HAP-1 (cell line): ENCODE measurements at regions not wholly inside any gene's neighbourhood (a gene's known extent, or its start where the extent isn't known, plus 50 kb on each side); places are given as distances from the start of the nearest gene placed in this dataset.

Source experiments
- DNase-seq, 2 experiments: peaks; one replicate each; pipeline ENCODE4 v3.0.0-alpha.2; 2016 to 2020; ENCODE audit warnings: low spot score in 2 of 2
- H3K27me3 ChIP-seq: fragments of 250-450 bp; sonication (Bioruptor Pico); 2 replicates; pipeline ENCODE4 v1.5.1; 2020; ENCODE audit warnings: low read depth, mild to moderate bottlenecking, moderate library complexity
- H3K36me3 ChIP-seq: fragments of 250-450 bp; sonication (Bioruptor Pico); replicated peaks from 2 replicates; pipeline ENCODE4 v1.5.1; 2020; ENCODE audit warnings: mild to moderate bottlenecking
- H3K4me1 ChIP-seq: fragments of 250-450 bp; sonication (Bioruptor Pico); 2 replicates; pipeline ENCODE4 v1.5.1; 2020; ENCODE audit warnings: mild to moderate bottlenecking
- H3K4me3 ChIP-seq: fragments of 250-450 bp; sonication (Bioruptor Pico); 2 replicates; pipeline ENCODE4 v1.5.1; 2020; ENCODE audit warnings: mild to moderate bottlenecking, moderate library complexity
- H3K9me3 ChIP-seq: fragments of 250-450 bp; sonication (Bioruptor Pico); 2 replicates; pipeline ENCODE4 v1.5.1; 2020; ENCODE audit warnings: mild to moderate bottlenecking, moderate library complexity
- in situ Hi-C: fragments of 300-500 bp; cut with MboI; formaldehyde crosslinking; loops from 3 replicates; pipeline ENCODE4 v1.14.3; 2020; ENCODE audit warnings: low sequenced_read_pairs, inconsistent platforms, mixed read lengths

GRCh38 chr9:135369412-135369990 lies 110.1 kb upstream of the PPP1R26 start:
- H3K9me3 ChIP-seq, result no peaks in the 10 kb centered on the region
- H3K27me3 ChIP-seq, result no peaks in the 10 kb centered on the region
- DNase-seq, result no peak
- H3K36me3 ChIP-seq, result no peaks in the 10 kb centered on the region
- in situ Hi-C loops, result no loop called here
- no peaks in the 10 kb centered on the region for H3K4me1 ChIP-seq
- H3K4me3 ChIP-seq, result no peak overlapping the region

- Histone ChIP-seq H3K4me1 (no peaks in the 10 kb centered on the region), H3K27me3 (no peaks in the 10 kb centered on the region), H3K4me3 (no peak overlapping the region), H3K9me3 (no peaks in the 10 kb centered on the region), H3K36me3 (no peaks in the 10 kb centered on the region)
- in situ Hi-C loops, result no loop called here
- DNase-seq, result no peak
Measured at GRCh38 chr9:135370411-135371375, 108.9 kb upstream of the PPP1R26 start.

GRCh38 chr9:135371535-135371934 lies 108.0 kb upstream of the PPP1R26 start:
- H3K36me3 ChIP-seq, result no peaks in the 10 kb centered on the region
- H3K27me3 ChIP-seq, result no peaks in the 10 kb centered on the region
- no peak overlapping the region for H3K4me3 ChIP-seq
- H3K9me3 ChIP-seq, result no peaks in the 10 kb centered on the region
- DNase-seq, result no peak
- in situ Hi-C loops, result no loop called here
- no peaks in the 10 kb centered on the region for H3K4me1 ChIP-seq

- Histone ChIP-seq H3K36me3 (no peaks in the 10 kb centered on the region), H3K4me1 (no peaks in the 10 kb centered on the region), H3K27me3 (no peaks in the 10 kb centered on the region), H3K4me3 (no peak overlapping the region), H3K9me3 (no peaks in the 10 kb centered on the region)
- in situ Hi-C loops, result no loop called here
- no peak for DNase-seq
Measured at GRCh38 chr9:135372036-135372435, 107.5 kb upstream of the PPP1R26 start.

GRCh38 chr9:135372501-135373008 lies 107.0 kb upstream of the PPP1R26 start:
- no peak for DNase-seq
- Histone ChIP-seq H3K36me3 (no peaks in the 10 kb centered on the region), H3K9me3 (no peaks in the 10 kb centered on the region), H3K4me1 (no peaks in the 10 kb centered on the region), H3K4me3 (no peak overlapping the region), H3K27me3 (no peaks in the 10 kb centered on the region)
- in situ Hi-C loops, result no loop called here

GRCh38 chr9:135373151-135373685 lies 106.4 kb upstream of the PPP1R26 start:
- no peaks in the 10 kb centered on the region for H3K27me3 ChIP-seq
- in situ Hi-C loops, result no loop called here
- H3K4me3 ChIP-seq, result no peak overlapping the region
- H3K9me3 ChIP-seq, result no peaks in the 10 kb centered on the region
- H3K4me1 ChIP-seq, result no peaks in the 10 kb centered on the region
- H3K36me3 ChIP-seq, result no peaks in the 10 kb centered on the region
- DNase-seq, result no peak

- Histone ChIP-seq H3K27me3 (no peaks in the 10 kb centered on the region), H3K9me3 (no peaks in the 10 kb centered on the region), H3K4me1 (no peaks in the 10 kb centered on the region), H3K36me3 (no peaks in the 10 kb centered on the region), H3K4me3 (no peak overlapping the region)
- no peak for DNase-seq
- in situ Hi-C loops, result no loop called here
Measured at GRCh38 chr9:135373820-135374219, 105.8 kb upstream of the PPP1R26 start.

GRCh38 chr9:135374591-135374990 lies 105.0 kb upstream of the PPP1R26 start:
- H3K4me3 ChIP-seq, result no peak overlapping the region
- in situ Hi-C loops, result no loop called here
- no peaks in the 10 kb centered on the region for H3K27me3 ChIP-seq
- no peaks in the 10 kb centered on the region for H3K36me3 ChIP-seq
- no peak for DNase-seq
- H3K9me3 ChIP-seq, result no peaks in the 10 kb centered on the region
- no peaks in the 10 kb centered on the region for H3K4me1 ChIP-seq

GRCh38 chr9:135375001-135375400 lies 104.6 kb upstream of the PPP1R26 start:
- in situ Hi-C loops, result no loop called here
- H3K27me3 ChIP-seq, result no peaks in the 10 kb centered on the region

GRCh38 chr9:135376511-135377265 lies 102.9 kb upstream of the PPP1R26 start:
- Histone ChIP-seq H3K36me3 (no peaks in the 10 kb centered on the region), H3K9me3 (no peaks in the 10 kb centered on the region), H3K4me3 (no peak overlapping the region), H3K27me3 (no peaks in the 10 kb centered on the region), H3K4me1 (no peaks in the 10 kb centered on the region)
- in situ Hi-C loops, result no loop called here
- no peak for DNase-seq

More at GRCh38 chr9:135375001-135375400, 104.6 kb upstream of the PPP1R26 start:
- H3K9me3 ChIP-seq, result no peaks in the 10 kb centered on the region
- no peak overlapping the region for H3K4me3 ChIP-seq
- H3K4me1 ChIP-seq, result no peaks in the 10 kb centered on the region
- no peak for DNase-seq
- H3K36me3 ChIP-seq, result no peaks in the 10 kb centered on the region

- Histone ChIP-seq H3K27me3 (no peaks in the 10 kb centered on the region), H3K4me1 (no peaks in the 10 kb centered on the region), H3K4me3 (no peak overlapping the region), H3K9me3 (no peaks in the 10 kb centered on the region), H3K36me3 (no peaks in the 10 kb centered on the region)
- in situ Hi-C loops, result no loop called here
- DNase-seq, result no peak
Measured at GRCh38 chr9:135377431-135377830, 102.2 kb upstream of the PPP1R26 start.

- no peak for DNase-seq
- in situ Hi-C loops, result no loop called here
- Histone ChIP-seq H3K4me3 (no peak overlapping the region), H3K9me3 (no peaks in the 10 kb centered on the region), H3K36me3 (no peaks in the 10 kb centered on the region), H3K4me1 (no peaks in the 10 kb centered on the region), H3K27me3 (no peaks in the 10 kb centered on the region)
Measured at GRCh38 chr9:135378751-135379150, 100.8 kb upstream of the PPP1R26 start.

GRCh38 chr9:135379540-135380267 lies 99.9 kb upstream of the PPP1R26 start:
- Histone ChIP-seq H3K27me3 (no peaks in the 10 kb centered on the region), H3K4me3 (no peak overlapping the region), H3K4me1 (no peaks in the 10 kb centered on the region), H3K36me3 (no peaks in the 10 kb centered on the region), H3K9me3 (no peaks in the 10 kb centered on the region)
- DNase-seq, result no peak
- in situ Hi-C loops, result no loop called here
